Fibroblast of skin of back (primary cell): ENCODE measurements at regions not wholly inside any gene's neighbourhood (a gene's known extent, or its start where the extent isn't known, plus 50 kb on each side); places are given as distances from the start of the nearest gene placed in this dataset.
"Not testable (repeated sequence)": the region's sequence is repeated elsewhere in the genome, so short reads cannot be mapped to it uniquely, and the experiment has no call there.

ENCODE experiments used
- DNase-seq: peaks from one replicate; pipeline ENCODE4 v3.0.0-alpha.2; 2013

- DNase-seq: peak; percentile 42
These were observed 103.1 kb upstream of the CLINT1 start for GRCh38 chr5:157961896-157962590.

- no peak for DNase-seq
These were observed 102.2 kb upstream of the CLINT1 start for GRCh38 chr5:157961176-157961575.

- DNase-seq: no peak
These were observed 100.4 kb upstream of the CLINT1 start for GRCh38 chr5:157959370-157959769.

GRCh38 chr5:157956271-157956885 lies 97.4 kb upstream of the CLINT1 start:
- DNase-seq: no peak

GRCh38 chr5:157955541-157956172 lies 96.7 kb upstream of the CLINT1 start:
- DNase-seq: no peak

- DNase-seq: peak; percentile 77
These were observed 93.4 kb upstream of the CLINT1 start for GRCh38 chr5:157952374-157952685.

DNA sequence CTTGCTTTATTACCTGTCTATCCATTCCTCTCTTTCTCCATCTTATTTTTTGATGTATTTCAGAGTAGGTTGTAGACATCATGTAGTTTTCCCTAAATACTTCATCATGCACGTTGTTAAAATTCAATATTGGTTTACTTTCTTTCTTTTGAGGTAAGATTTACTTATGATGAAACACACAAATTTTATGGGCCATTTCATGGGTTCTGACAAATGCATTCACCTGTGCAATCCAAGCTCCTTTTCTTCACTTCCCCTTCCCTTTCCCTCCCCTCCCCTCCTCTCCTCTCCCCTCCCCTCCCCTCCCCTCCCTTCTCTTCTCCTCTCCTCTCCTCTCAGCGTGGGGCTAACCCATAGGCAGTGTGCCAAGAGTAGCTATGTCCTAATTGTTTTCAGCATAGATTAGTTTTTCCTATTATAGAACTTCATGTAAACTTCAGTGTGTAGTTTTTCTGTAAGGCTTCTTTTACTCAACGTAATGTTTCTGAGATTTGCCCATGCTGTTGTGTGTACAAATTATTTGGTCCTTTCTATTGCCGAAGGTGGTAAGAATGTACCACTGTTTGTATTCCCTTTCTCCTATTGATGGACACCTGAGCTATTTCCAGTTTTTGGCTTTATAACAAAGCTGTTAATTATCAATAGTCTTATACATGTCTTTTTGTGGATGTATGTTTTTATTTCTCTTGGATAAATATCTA lies 92.9 kb upstream of the CLINT1 start:
- DNase-seq: no peak

- no peak for DNase-seq
These were observed 90.6 kb upstream of the CLINT1 start for GRCh38 chr5:157949520-157949919.

DNA sequence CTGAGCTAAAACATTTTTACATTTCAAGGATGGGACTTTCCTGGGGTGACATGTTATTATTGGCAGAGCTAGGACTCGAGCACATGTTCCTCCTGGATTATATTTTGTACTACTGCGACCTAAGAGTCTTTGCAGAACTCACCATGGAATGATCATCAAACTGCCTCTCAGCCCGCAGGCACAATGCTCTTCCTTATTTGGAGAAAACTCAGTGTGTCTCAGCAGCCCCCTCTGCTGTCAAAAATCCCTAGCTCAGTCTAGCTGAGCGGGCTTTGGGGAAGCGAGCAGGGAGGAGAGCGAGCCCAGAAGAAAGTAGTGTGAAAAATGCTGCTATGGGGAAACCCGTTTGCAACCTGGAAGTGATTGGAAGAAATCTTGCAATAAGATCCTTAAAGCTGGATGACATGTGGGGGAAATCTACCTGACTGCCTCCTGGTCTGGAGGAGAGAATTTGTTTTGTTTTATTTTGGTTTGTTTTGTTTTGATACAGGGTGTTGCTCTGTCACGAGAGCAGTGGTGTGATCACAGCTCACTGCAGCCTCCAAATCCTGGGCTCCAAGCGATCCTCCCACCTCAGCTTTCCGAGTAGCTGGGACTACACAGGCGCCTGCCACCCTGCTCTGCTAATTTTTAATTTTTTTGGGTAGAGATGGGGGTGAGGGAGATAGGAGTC lies 89.9 kb upstream of the CLINT1 start:
- DNase-seq: peak; percentile 98

DNA sequence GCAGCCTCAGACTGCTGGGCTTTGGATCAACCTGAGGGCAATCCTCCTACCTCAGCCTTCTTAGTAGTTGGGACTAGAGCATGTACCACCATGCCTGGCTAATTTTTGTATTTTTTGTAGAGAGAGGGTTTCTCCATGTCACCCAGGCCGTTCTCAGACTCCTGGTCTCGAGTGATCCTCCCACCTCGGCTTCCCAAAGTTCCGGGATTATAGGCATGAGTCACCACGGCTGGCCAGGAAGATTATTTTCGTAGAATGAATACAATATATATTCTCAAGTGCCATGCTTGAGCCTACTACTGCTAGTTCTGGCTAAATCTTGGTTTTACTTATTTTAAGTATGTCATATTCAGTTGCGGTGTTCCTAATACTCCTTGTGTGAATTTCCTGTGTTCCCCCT lies 88.2 kb upstream of the CLINT1 start:
- DNase-seq: no peak

DNA sequence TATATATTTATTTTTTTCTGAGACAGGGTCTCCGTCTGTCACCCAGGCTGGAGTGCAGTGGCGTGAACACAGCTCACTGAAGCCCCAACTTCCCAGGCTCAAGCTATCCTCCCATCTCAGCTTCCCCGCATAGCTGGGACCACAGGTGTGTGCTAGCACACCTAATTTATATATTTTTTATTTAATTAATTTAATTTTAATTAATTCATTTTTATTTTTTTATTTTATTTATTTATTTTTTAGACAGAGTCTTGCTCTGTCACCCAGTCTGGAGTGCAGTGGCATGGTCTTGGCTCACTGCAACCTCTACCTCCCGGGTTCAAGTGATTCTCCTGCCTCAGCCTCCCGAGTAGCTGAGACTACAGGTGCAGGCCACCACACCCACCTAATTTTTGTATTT lies 86.9 kb upstream of the CLINT1 start:
- not testable (repeated sequence) for DNase-seq

GRCh38 chr5:157944938-157945337 lies 86.0 kb upstream of the CLINT1 start:
- no peak for DNase-seq

DNA sequence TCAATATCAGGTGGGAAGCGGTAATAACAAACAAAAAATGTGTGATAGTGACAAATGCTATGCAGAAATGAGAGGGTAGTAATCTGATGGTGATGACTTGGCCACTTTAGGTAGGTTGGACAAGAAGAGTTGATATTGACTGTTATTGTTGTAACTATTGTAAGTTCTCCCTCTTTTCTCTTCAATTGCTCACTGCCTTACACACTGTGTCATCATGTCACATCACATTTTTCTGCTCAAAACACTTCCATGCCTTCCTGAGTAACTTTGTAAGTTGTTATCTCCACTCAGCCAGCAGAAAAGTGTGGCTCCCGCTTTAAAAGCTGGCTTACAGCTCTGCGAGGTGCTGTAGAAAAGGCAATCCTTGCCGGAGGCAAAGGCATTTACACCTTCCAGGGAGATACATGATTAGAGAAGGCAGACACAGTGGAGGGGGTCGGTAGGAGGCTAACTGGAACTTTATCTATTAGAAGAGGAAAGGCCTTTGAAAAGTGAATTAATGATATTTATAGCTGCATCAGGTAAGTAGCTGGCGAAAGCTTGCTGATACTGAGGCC lies 85.2 kb upstream of the CLINT1 start:
- DNase-seq: no peak

DNA sequence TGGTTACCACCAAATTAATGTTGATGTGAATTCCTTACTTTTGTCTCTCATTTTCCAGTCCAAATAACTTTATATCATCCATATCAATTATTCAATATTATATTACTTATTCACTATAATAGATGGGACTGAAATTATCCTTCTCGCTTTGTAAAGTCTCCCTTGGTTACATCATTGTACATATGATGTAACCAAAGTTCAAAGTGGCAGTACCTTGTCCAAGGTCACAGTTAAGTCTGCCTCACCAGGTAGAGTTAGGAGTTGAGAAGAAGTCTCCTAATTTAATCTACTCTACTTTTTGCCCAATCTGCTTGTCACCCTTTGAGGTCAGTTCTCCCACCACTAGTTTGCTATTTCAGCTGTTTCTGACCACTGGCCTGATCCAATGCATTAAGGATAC lies 83.7 kb upstream of the CLINT1 start:
- DNase-seq: no peak

DNA sequence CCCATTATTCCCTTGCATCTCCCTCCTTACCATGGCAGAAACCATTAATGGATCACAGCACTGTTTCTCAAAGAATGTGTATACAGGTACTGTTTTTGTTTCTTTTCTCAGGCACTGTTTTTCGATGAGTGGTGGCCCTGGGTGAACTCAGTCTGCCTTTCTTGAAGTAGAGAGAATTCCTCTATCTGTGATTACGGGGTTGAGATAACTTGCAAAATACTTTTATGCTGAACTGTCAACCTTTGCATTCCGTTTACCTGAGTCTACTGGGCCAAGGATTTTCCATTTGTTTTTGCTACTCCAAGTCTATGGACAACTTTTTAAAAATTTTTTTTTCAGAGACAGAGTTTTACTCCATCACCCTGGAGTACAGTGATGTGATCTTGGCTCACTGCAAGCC lies 82.7 kb upstream of the CLINT1 start:
- DNase-seq: no peak

DNA sequence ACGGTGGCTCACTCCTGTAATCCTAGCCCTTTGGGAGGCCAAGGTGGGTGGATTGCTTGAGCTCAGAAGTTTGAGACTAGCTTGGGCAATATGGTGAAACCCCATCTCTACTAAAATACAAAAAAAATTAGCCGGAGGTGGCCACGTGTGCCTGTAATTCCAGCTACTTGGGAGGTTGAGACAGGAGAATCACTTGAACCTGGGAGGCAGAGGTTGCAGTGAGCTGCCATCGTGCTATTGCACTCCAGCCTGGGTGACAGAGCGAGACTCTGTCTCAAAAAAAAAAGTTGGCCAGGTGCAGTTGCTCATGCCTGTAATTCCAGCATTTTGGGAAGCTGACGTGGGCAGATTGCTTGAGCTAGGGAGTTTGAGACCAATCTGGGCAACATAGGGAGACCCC lies 79.2 kb upstream of the CLINT1 start:
- not testable (repeated sequence) for DNase-seq

- not testable (repeated sequence) for DNase-seq
These were observed 78.0 kb upstream of the CLINT1 start for GRCh38 chr5:157936776-157937501.

DNA sequence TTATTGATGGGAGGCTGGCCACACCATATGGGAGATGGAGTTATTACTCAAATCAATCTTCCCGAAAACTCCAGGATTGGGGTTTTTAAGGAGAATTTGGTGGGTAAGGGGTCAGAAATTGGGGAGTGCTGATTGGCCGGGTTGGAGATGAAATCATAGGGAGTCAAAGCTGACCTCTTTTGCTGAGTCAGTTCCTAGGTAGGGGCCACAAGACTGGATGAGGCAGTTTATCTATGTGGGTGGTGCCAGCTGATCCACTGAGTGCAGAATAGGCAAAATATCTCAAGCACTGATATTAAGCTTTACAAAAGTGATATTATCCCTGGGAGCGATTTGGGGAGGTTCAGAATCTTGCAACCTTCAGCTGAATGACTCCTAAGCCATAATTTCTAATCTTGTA lies 75.7 kb upstream of the CLINT1 start:
- DNase-seq: no peak

GRCh38 chr5:157933005-157933404 lies 74.1 kb upstream of the CLINT1 start:
- DNase-seq: no peak

- DNase-seq: no peak
These were observed 71.8 kb upstream of the CLINT1 start for GRCh38 chr5:157930710-157931109.

- no peak for DNase-seq
These were observed 68.0 kb upstream of the CLINT1 start for GRCh38 chr5:157926977-157927376.
